Activated effector memory CD4-positive, alpha-beta T cell treated with Interleukin-2 at 50 U/mL for 16 hours (primary cell): ENCODE measurements at regions not wholly inside any gene's neighbourhood (a gene's known extent, or its start where the extent isn't known, plus 50 kb on each side); places are given as distances from the start of the nearest gene placed in this dataset.
"Not testable (repeated sequence)": the region's sequence is repeated elsewhere in the genome, so short reads cannot be mapped to it uniquely, and the experiment has no call there.

ENCODE experiments used
- DNase-seq: peaks from one replicate; pipeline ENCODE4 v3.0.0-alpha.2; 2020

DNA sequence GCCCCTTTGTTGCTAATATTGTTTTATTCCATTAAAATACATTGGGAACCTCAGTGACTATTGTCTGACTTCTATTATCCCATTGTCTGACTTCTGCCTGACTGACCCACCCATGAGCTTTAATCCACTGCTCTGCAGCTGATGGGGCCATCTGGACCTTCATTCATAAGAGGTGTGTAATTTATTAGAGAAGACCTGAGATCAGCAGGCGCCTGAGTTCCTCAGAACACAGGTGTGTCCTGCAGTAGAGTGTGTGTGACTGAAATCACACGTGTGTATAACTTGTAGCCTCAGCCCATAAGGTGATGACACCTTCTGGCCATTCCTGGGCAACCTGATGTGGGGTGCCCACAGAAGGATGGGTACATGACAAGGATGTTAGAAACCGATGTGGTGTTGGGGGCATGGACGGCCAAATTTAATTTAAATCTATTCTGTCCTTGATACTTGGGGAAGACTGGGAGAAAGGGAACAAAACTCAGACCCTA is 821.0 kb downstream of the TMEM121 start:
- DNase-seq: no peak

- DNase-seq: no peak
Observed at GRCh38 chr14:106347890-106348755, 821.7 kb downstream of the TMEM121 start.

- DNase-seq: peak; percentile 48
Observed at GRCh38 chr14:106348873-106349540, 822.6 kb downstream of the TMEM121 start.

DNA sequence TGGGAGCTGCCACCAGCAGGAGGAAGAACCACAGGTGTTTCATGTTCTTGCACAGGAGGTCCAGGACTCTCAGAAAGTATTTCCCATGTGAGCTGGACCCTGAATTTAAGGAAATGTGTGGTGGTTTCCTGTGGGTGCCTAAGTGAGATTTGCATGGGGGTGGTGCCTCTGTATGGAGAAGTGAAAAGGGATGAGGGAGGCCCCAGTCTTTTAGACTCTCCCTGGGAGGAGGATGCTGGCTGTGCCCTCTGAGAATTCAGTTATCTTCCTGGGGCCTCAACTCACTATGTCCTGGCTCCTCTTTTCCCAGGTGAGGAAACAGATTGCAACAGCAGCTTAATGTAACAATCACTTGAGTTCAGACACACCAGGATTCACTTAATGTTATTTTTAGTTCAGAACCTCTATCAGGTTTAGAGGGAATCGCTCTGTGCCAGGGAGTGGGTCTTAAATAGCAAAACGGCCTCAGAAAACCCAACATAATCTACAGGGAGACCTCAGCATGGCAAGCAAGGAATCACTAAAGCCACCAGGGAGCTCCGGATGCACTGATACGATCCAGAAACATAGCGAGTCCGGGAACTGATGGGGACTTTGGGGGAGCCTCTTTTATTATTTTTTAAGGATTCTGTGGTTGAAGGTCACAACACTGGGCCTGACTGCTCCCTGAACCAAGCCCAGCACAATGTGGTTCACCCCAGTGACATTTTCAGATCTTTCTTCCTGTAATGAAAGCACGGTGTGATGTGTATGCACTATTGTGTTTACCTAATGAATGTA is 823.5 kb downstream of the TMEM121 start:
- DNase-seq: not testable (repeated sequence)

DNA sequence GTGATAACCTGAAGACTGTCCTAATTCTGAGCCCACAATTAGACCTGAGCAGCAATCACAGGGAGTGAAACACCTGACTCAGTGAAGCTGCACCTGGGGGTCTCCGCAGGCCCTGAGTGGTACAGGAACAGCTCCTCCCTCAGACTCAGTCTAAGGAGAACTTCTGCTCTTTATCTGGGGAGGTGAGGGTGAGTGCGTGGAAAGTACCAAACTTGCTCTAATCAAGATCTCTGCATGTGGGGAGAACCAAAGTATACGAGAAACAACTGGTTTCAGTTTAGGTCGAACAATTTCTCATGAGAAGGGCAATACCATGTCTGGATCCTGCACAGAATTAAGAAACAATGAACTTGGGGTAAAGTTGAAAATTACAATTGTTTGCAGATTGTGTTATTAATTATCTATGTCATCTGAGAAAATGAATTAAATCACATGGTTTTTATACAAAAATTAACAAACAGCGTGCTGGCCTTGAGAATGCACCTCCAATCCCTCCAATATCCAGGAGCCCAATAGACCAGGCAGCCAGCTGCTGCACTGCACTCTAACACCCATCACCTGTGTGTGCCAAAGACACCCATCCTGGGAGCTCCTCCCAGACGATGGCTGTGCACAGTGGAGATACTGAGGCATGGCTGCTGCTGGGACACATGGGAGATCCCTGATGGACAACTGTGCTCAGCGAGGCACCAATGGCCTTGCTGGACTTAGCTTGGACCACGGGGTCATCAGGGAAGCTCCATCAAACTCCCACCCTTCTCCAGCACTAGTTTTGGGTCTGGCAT is 828.8 kb downstream of the TMEM121 start:
- not testable (repeated sequence) for DNase-seq

DNA sequence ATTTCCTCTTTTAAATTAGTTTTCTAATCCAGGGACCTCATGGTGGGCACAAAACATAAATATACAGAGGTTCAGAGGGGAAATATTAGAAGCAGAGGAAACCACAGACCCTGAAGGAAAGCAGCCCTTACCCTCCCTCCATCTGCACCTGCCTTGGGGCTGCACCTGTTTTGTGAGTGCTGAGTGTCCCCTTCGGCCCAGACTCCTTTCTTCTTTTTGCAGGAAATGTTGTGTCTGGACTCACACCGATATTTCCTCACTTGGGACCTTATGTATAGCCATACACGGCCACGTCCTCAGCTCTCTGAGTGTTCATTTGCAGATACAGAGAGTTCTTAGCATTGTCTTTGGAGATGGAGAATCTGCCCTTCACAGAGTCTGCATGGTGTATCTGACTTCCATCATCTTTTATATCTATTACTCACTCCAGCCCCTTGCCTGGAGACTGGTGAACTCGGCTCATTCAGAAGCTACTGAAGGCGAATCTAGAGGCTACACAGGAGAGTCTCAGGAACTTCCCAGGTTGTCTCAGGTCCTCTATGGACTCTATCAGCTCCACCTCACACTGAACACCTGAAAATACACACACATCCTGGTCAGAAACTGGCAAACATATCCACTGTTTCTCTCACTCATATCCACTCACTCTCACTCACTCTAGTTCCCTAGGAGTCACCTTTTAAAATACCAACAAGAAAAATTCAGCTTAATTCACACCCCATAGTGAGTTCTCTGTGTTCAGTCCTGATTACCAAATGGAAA is 829.7 kb downstream of the TMEM121 start:
- DNase-seq: not testable (repeated sequence)

GRCh38 chr14:106356643-106356930 is 830.2 kb downstream of the TMEM121 start:
- DNase-seq: not testable (repeated sequence)

DNA sequence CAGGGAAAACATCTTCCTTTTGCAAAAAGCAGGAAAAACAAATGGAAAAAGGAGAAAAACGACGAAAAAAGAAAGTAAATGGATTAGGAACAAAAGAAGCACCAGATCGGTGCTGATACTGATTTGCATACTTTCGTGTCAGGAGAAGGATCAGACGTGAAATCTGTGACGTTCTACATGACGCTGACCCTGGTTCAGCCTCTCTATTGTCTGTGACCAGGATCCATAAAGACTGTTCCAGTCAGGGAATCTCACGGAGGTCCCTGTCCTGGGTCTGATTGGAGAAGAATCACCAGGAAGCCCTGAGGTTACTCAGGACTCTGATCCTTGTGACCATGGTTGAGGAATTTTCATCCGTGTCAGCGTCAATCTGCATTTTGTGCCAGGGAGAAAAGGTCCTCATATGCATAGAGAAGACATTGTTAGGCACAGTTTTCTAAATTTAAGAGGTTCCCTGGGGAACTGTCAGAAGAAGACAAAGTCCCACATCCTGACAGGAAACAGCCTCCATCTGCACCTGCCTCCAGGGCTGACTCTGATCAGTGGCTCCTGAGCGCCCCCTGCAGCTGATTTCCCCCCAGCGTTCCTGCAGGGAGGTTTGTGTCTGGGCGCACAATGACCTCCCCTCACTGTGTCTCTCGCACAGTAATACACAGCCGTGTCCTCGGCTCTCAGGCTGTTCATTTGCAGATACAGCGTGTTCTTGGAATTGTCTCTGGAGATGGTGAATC is 832.9 kb downstream of the TMEM121 start:
- not testable (repeated sequence) for DNase-seq

- not testable (repeated sequence) for DNase-seq
Observed at GRCh38 chr14:106365371-106365770, 839.0 kb downstream of the TMEM121 start.

DNA sequence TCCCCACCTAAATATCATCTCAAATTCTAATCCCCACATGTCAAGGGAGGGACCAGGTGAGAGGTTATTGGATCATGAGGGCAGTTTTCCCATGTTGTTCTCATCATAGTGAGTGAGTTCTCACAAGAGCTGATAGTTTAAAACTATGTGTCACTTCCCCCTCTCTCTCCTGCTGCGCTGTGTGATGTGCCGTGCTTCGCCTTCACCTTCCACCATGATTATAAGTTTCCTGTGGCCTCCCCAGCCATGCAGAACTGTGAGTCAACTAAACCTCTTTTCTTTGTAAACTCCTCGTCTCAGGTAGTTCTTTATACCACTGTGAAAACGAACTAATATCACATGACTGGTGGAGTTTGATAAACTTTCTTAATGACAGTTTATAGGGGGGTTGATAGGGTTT is 839.5 kb downstream of the TMEM121 start:
- not testable (repeated sequence) for DNase-seq

DNA sequence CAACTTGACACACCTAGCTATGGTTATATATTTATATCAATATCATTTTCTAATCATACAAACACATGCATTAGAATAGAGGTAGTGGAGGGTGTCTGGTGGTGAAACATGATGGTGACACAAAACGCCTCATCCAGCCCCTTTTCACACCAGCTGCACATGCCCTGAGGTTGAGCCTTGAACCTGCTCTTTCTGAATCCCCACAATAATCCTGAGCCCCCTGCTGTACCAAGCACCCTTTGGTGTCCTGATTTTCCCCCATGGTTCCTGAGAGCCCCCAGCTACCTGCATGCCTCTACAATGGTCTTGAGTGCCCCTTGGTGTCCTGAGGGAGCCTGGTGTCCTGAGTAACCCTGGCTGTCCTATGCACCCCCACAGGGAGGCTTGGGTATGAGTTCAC is 840.6 kb downstream of the TMEM121 start:
- DNase-seq: not testable (repeated sequence)

- DNase-seq: not testable (repeated sequence)
Observed at GRCh38 chr14:106369456-106369855, 843.1 kb downstream of the TMEM121 start.

DNA sequence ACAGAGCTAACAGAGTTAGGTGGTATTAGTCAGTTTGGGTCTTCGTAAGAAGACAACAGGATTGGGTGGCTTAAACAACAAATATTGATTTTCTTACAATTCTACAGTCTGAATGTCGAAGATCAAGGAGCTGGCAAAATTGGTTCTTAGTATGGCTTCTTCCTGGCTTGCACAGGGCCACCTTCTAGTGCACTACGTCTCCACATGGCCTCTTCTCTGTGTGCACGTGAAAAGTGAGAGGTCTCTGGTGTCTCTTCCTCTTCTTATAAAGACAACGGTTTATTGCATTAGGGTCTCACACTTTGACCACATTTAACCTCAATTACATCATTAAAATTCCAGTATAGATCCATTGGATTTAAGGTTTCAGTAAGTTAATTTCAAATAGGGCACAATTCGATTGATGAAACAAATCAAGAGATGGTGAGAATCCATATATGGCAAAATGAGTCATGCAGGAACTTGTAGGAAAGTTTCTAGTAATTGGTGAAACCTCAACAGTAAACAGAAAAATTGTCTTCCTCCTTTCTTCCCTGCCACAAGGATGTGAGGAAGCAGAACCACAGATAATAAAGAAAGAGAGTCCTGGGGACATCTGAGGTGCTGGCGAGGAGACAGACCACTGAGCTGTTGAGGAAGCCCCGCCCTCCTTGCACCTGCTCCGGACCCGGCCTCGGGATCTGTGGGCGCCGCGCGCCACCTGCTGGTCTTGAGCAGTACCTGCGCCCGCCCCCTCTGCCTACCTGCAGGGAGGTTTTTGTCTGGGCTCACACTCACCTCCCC is 846.7 kb downstream of the TMEM121 start:
- DNase-seq: peak; percentile 66

DNA sequence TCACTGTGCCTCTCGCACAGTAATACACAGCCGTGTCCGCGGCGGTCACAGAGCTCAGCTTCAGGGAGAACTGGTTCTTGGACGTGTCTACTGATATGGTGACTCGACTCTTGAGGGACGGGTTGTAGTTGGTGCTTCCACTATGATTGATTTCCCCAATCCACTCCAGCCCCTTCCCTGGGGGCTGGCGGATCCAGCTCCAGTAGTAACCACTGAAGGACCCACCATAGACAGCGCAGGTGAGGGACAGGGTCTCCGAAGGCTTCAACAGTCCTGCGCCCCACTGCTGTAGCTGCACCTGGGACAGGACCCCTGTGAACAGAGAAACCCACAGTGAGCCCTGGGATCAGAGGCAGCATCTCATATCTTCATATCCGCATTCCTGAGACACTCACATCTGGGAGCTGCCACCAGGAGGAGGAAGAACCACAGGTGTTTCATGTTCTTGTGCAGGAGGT is 847.3 kb downstream of the TMEM121 start:
- not testable (repeated sequence) for DNase-seq

- no peak for DNase-seq
Observed at GRCh38 chr14:106377432-106377831, 851.0 kb downstream of the TMEM121 start.

DNA sequence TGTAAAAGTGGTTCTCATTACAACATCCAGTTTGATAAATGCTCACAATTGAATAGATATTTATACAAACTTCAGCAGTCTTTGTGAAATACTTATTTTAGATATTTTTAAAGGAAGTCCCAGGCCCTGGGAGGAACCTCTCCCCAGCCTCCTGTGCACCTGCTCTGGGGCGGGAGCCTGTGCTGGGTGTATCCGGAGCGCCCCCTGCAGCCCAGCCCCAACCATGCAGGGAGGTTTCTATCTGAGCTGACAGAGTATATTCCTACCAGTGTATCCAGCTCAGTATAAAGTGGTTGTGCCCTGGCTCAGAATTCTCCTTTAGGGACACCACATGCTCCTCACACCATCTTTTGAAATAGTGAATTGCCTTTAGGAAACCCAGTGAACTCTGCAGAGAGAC is 851.8 kb downstream of the TMEM121 start:
- DNase-seq: no peak

GRCh38 chr14:106380740-106381139 is 854.4 kb downstream of the TMEM121 start:
- DNase-seq: no peak

DNA sequence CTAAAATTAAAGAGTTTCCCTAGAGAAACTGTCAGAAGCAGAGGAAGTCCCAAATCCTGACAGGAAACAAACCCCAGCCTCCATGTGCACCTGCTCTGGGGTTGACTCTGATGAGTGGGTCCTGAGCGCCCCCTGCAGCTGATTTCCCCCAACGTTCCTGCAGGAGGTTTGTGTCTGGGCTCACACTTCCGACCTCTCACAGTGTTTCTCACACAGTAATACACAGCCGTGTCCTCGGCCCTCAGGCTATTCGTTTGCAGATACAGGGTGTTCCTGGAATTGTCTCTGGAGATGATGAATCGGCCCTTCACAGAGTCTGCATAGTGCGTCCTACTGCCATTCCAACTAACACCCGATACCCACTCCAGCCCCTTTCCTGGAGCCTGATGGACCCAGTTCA is 862.8 kb downstream of the TMEM121 start:
- not testable (repeated sequence) for DNase-seq

DNA sequence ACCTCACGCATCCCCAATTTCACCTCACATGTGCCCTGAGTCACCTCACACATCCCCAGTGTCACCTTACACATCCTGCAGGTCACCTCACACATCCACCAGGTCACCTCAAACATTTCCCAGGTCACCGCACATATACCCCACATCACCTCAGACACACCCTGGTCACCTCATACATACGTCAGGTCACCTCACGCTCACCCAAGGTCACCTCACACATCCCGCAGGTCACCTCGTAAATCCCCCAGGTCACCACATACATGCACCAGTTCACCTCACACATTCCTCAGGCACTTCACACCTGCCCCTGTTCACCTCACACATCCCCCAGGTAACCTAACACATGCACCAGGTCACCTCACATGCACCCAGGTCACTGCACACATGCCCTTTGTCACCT is 864.0 kb downstream of the TMEM121 start:
- DNase-seq: no peak

GRCh38 chr14:106390947-106391346 is 864.6 kb downstream of the TMEM121 start:
- DNase-seq: no peak
